Ectodermal cell (in vitro differentiated cells): ENCODE measurements at regions not wholly inside any gene's neighbourhood (a gene's known extent, or its start where the extent isn't known, plus 50 kb on each side); places are given as distances from the start of the nearest gene placed in this dataset.
"Not testable (repeated sequence)": the region's sequence is repeated elsewhere in the genome, so short reads cannot be mapped to it uniquely, and the experiment has no call there.

Experiments
- H3K27ac ChIP-seq: 2 replicates; pipeline ENCODE4 v1.7.0; 2013; ENCODE audit warnings: mild to moderate bottlenecking, low read depth, low read length; ENCODE audit not compliant: insufficient read depth, poor library complexity, severe bottlenecking
- H3K27me3 ChIP-seq: 2 replicates; pipeline ENCODE4 v1.7.0; 2013; ENCODE audit warnings: mild to moderate bottlenecking, low read length; ENCODE audit not compliant: insufficient read depth, control insufficient read depth, poor library complexity, severe bottlenecking
- H3K36me3 ChIP-seq: one replicate; pipeline ENCODE4 v1.7.0; 2013; ENCODE audit warnings: low read length; ENCODE audit not compliant: control insufficient read depth, insufficient read depth
- H3K4me1 ChIP-seq: one replicate; pipeline ENCODE4 v1.7.0; 2013; ENCODE audit warnings: low read length; ENCODE audit not compliant: control insufficient read depth, insufficient read depth
- H3K4me3 ChIP-seq: 2 replicates; pipeline ENCODE4 v1.7.0; 2013; ENCODE audit warnings: low read depth, low read length, control low read depth; ENCODE audit not compliant: insufficient read depth
- H3K9me3 ChIP-seq: 2 replicates; pipeline ENCODE4 v1.7.0; 2013; ENCODE audit warnings: mild to moderate bottlenecking, low read length, moderate library complexity; ENCODE audit not compliant: control insufficient read depth
- WGBS, 2 experiments: methylation state at CpG; one replicate each; pipeline ENCODE4 v1.1.7; 2013; ENCODE audit warnings: missing lambda C conversion rate in 2 of 2; 5-methylcytosine and 5-hydroxymethylcytosine counted together

GRCh38 chr15:62505762-62506161 lies 340.7 kb upstream of the C2CD4B start:
- H3K36me3 ChIP-seq: no peaks in the 10 kb centered on the region
- WGBS, 2 experiments: 91% methylated on average over 6 of the region's 6 CpGs
- H3K27me3 ChIP-seq: no peaks in the 10 kb centered on the region
- no peak overlapping the region for H3K27ac ChIP-seq
- peaks cover 19% of the 10 kb centered on the region for H3K4me1 ChIP-seq
- H3K9me3 ChIP-seq: no peaks in the 10 kb centered on the region
- no peak overlapping the region for H3K4me3 ChIP-seq

- Histone ChIP-seq H3K27ac (no peak overlapping the region), H3K27me3 (no peaks in the 10 kb centered on the region), H3K9me3 (no peaks in the 10 kb centered on the region), H3K36me3 (no peaks in the 10 kb centered on the region), H3K4me1 (peaks cover 19% of the 10 kb centered on the region), H3K4me3 (no peak overlapping the region)
- 5 to 16% methylated on average over 1 of the region's 1 CpG for WGBS, 2 experiments
These were observed 341.2 kb upstream of the C2CD4B start for GRCh38 chr15:62506217-62506805.

- Histone ChIP-seq H3K4me1 (peaks cover 19% of the 10 kb centered on the region), H3K27ac (no peak overlapping the region), H3K9me3 (no peaks in the 10 kb centered on the region), H3K27me3 (no peaks in the 10 kb centered on the region), H3K4me3 (no peak overlapping the region), H3K36me3 (no peaks in the 10 kb centered on the region)
- WGBS, 2 experiments: 73 to 78% methylated on average over 12 of the region's 12 CpGs
These were observed 344.4 kb upstream of the C2CD4B start for GRCh38 chr15:62509395-62509958.

- no peaks in the 10 kb centered on the region for H3K36me3 ChIP-seq
- H3K27ac ChIP-seq: no peak overlapping the region
- 96 to 97% methylated on average over 4 of the region's 4 CpGs for WGBS, 2 experiments
These were observed 345.7 kb upstream of the C2CD4B start for GRCh38 chr15:62510791-62511190.

GRCh38 chr15:62512904-62513303 lies 347.8 kb upstream of the C2CD4B start:
- no peak overlapping the region for H3K27ac ChIP-seq
- no peaks in the 10 kb centered on the region for H3K27me3 ChIP-seq
- no peak overlapping the region for H3K4me3 ChIP-seq
- peaks cover 6% of the 10 kb centered on the region for H3K4me1 ChIP-seq
- no peaks in the 10 kb centered on the region for H3K9me3 ChIP-seq
- WGBS, 2 experiments: 85 to 88% methylated on average over 1 of the region's 1 CpG
- no peaks in the 10 kb centered on the region for H3K36me3 ChIP-seq

More at GRCh38 chr15:62510791-62511190, 345.7 kb upstream of the C2CD4B start:
- Histone ChIP-seq H3K27me3 (no peaks in the 10 kb centered on the region), H3K4me1 (peaks cover 18% of the 10 kb centered on the region), H3K9me3 (no peaks in the 10 kb centered on the region), H3K4me3 (no peak overlapping the region)

- H3K36me3 ChIP-seq: no peaks in the 10 kb centered on the region
- 81 to 89% methylated on average over 3 to 4 of the region's 4 CpGs for WGBS, 2 experiments
These were observed 348.8 kb upstream of the C2CD4B start for GRCh38 chr15:62513893-62514292.

GRCh38 chr15:62515696-62516395 lies 350.8 kb upstream of the C2CD4B start:
- Histone ChIP-seq H3K4me3 (no peak overlapping the region), H3K9me3 (no peaks in the 10 kb centered on the region), H3K36me3 (no peaks in the 10 kb centered on the region), H3K27ac (no peak overlapping the region), H3K4me1 (no peaks in the 10 kb centered on the region), H3K27me3 (no peaks in the 10 kb centered on the region)
- 86 to 88% methylated on average over 7 of the region's 7 CpGs for WGBS, 2 experiments

More at GRCh38 chr15:62513893-62514292, 348.8 kb upstream of the C2CD4B start:
- Histone ChIP-seq H3K4me1 (peaks cover 6% of the 10 kb centered on the region), H3K27ac (no peak overlapping the region), H3K4me3 (no peak overlapping the region), H3K9me3 (no peaks in the 10 kb centered on the region), H3K27me3 (no peaks in the 10 kb centered on the region)

GRCh38 chr15:62517541-62517940 lies 352.5 kb upstream of the C2CD4B start:
- WGBS, 2 experiments: 100% methylated on average over 1 of the region's 1 CpG; no CpG with 5 or more reads in 1 of the 2 experiments
- no peaks in the 10 kb centered on the region for H3K9me3 ChIP-seq
- H3K27me3 ChIP-seq: no peaks in the 10 kb centered on the region
- H3K4me3 ChIP-seq: no peak overlapping the region
- peaks cover 11% of the 10 kb centered on the region for H3K4me1 ChIP-seq
- no peak overlapping the region for H3K27ac ChIP-seq
- H3K36me3 ChIP-seq: no peaks in the 10 kb centered on the region

GRCh38 chr15:62518666-62519065 lies 353.6 kb upstream of the C2CD4B start:
- peaks cover 11% of the 10 kb centered on the region for H3K4me1 ChIP-seq

GRCh38 chr15:62519900-62520299 lies 354.8 kb upstream of the C2CD4B start:
- no peaks in the 10 kb centered on the region for H3K27me3 ChIP-seq
- no peak overlapping the region for H3K27ac ChIP-seq

More at GRCh38 chr15:62518666-62519065, 353.6 kb upstream of the C2CD4B start:
- 83 to 86% methylated on average over 6 of the region's 6 CpGs for WGBS, 2 experiments
- H3K9me3 ChIP-seq, H3K27ac ChIP-seq, H3K4me3 ChIP-seq, H3K27me3 ChIP-seq, H3K36me3 ChIP-seq: not testable (repeated sequence)

More at GRCh38 chr15:62519900-62520299, 354.8 kb upstream of the C2CD4B start:
- WGBS, 2 experiments: 96 to 97% methylated on average over 4 of the region's 4 CpGs
- H3K4me3 ChIP-seq: no peak overlapping the region
- no peaks in the 10 kb centered on the region for H3K9me3 ChIP-seq
- H3K36me3 ChIP-seq: no peaks in the 10 kb centered on the region
- peaks cover 11% of the 10 kb centered on the region for H3K4me1 ChIP-seq
